C4-2B (cell line): ENCODE measurements at regions not wholly inside any gene's neighbourhood (a gene's known extent, or its start where the extent isn't known, plus 50 kb on each side); places are given as distances from the start of the nearest gene placed in this dataset.

Experiments used
- H3K27ac ChIP-seq: fragments of 450-650 bp; 2 replicates; pipeline ENCODE4 v1.5.1; 2017
- CTCF ChIP-seq: fragments of 450-650 bp; conservative IDR thresholded peaks from 2 replicates; pipeline ENCODE4 v1.5.1; 2017; ENCODE audit warnings: mild to moderate bottlenecking
- ZFX ChIP-seq: fragments of 450-650 bp; IDR thresholded peaks from 2 replicates; pipeline ENCODE4 v1.6.1; 2017

- TF ChIP-seq ZFX (no peak), CTCF (no peak)
- no peak overlapping the region for H3K27ac ChIP-seq
These were observed 480.5 kb downstream of the EBF1 start for GRCh38 chr5:158619083-158619788.

- TF ChIP-seq ZFX (no peak), CTCF (no peak)
- H3K27ac ChIP-seq = no peak overlapping the region
These were observed 481.5 kb downstream of the EBF1 start for GRCh38 chr5:158618256-158618655.

- H3K27ac ChIP-seq = no peak overlapping the region
These were observed 483.0 kb downstream of the EBF1 start for GRCh38 chr5:158616707-158617106.

GRCh38 chr5:158614951-158615350, 484.8 kb downstream of the EBF1 start:
- TF ChIP-seq CTCF (no peak), ZFX (no peak)
- H3K27ac ChIP-seq = no peak overlapping the region

More at GRCh38 chr5:158616707-158617106, 483.0 kb downstream of the EBF1 start:
- TF ChIP-seq CTCF (no peak), ZFX (no peak)

GRCh38 chr5:158611581-158611980, 488.1 kb downstream of the EBF1 start:
- H3K27ac ChIP-seq = no peak overlapping the region
- no peak for TF ChIP-seq CTCF
- no peak for TF ChIP-seq ZFX

GRCh38 chr5:158610051-158610415, 489.7 kb downstream of the EBF1 start:
- no peak overlapping the region for H3K27ac ChIP-seq
- TF ChIP-seq CTCF (no peak), ZFX (no peak)

- no peak overlapping the region for H3K27ac ChIP-seq
- no peak for TF ChIP-seq CTCF
- TF ChIP-seq ZFX = no peak
These were observed 490.2 kb downstream of the EBF1 start for GRCh38 chr5:158609333-158610050.
